ENCODE measurements at regions not wholly inside any gene's neighbourhood (a gene's known extent, or its start where the extent isn't known, plus 50 kb on each side); places are given as distances from the start of the nearest gene placed in this dataset.

- no peak for TF ChIP-seq CTCF (tag by site-specific recombination; IDR thresholded peaks at IDR 0.05)
- TF ChIP-seq KLF16 (tag by site-specific recombination; IDR thresholded peaks at IDR 0.05): no peak
- TF ChIP-seq, protein P1, sequence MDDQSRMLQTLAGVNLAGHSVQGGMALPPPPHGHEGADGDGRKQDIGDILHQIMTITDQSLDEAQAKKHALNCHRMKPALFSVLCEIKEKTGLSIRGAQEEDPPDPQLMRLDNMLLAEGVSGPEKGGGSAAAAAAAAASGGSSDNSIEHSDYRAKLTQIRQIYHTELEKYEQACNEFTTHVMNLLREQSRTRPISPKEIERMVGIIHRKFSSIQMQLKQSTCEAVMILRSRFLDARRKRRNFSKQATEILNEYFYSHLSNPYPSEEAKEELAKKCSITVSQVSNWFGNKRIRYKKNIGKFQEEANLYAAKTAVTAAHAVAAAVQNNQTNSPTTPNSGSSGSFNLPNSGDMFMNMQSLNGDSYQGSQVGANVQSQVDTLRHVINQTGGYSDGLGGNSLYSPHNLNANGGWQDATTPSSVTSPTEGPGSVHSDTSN (CRISPR knock-in tag; IDR thresholded peaks at IDR 0.05): no peak
- TF ChIP-seq ZBTB20 (tag by site-specific recombination; IDR thresholded peaks at IDR 0.05): no peak
- TF ChIP-seq TCF7L2 (IDR thresholded peaks at IDR 0.05; ENCODE audit: borderline replicate concordance, low read depth, low read length): no peak
- no peak for TF ChIP-seq YY2 (tag by site-specific recombination; IDR thresholded peaks at IDR 0.05)
- no peak for TF ChIP-seq ZNF785 (tag by site-specific recombination; IDR thresholded peaks at IDR 0.05)
- TF ChIP-seq ZNF423 (tag by site-specific recombination; IDR thresholded peaks at IDR 0.05): no peak
- TF ChIP-seq ZNF707 (tag by site-specific recombination; IDR thresholded peaks at IDR 0.05): no peak
These were observed 104.9 kb upstream of the NDUFV2 start for GRCh38 chr18:8997634-8998033.
